ENCODE measurements at regions not wholly inside any gene's neighbourhood (a gene's known extent, or its start where the extent isn't known, plus 50 kb on each side); places are given as distances from the start of the nearest gene placed in this dataset.
"Not testable (repeated sequence)": the region's sequence is repeated elsewhere in the genome, so short reads cannot be mapped to it uniquely, and the experiment has no call there.

DNA sequence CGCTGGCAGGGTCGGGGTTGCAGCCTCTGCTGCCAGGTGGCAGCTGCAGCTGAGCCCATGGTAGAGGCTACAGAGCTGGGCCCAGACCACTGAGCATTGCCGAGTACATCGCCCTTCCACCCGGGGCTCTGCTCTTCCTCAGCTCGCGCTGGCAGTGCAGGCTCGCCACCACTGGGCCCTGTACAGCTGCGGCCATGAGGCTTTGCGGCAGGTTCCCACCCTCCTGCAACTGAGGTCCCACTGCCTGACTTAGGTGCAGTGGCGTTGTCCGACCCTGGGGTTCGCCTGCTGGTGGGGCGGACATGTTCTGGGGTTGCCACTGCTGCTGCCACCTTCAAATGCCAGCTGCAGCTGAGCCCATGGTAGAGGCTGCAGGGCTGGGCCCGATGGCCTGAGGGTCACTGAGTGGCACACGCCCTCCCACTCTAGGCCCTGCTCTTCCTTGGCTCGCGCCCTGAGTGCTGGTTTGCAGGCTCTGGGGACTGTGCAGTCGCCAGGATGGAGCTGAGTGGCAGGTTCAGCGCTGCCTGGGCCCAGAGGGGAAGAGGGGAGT, 359.8 kb downstream of the FOXD4L6 start:
- peak; percentile 3 for DNase-seq

DNA sequence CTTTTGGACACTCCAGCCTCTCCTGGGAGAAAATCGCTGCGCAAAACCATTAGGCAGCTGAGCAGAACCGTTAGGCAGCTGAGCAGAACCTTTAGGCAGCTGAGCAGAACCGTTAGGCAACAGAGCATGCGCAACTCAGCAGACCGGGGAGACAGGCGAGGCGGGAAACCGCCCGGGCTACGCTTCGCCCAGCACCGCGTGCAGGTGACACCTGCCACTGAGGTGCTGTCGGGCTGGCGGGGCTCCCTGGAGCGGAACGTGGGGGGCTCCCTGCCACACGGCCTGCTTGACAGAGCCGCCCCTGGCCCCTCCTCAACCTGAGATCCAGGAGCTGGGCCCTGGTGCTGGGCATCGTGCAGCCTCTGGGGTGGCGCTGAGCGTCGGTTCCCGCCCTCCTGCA, 360.3 kb downstream of the FOXD4L6 start:
- DNase-seq: not testable (repeated sequence)

DNA sequence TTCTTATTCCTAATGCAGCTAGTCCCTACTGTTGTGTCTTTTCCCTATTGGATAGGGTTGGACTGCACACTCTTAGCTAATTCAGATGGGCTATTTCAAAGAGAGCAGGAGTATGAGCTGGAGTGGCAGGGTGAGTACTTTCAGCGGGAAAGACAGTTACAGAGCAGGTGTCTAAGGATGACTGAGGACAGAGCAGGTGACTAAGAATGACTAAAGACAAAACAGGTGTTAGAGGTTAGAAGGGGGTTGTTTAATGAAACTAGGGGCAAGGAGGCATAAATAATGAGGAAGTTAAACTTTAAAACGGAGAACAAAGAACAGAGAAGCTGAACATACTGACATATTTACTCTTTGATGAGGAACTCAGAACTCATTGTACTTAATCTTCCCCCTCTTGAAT, 373.5 kb downstream of the FOXD4L6 start:
- DNase-seq: not testable (repeated sequence)

DNA sequence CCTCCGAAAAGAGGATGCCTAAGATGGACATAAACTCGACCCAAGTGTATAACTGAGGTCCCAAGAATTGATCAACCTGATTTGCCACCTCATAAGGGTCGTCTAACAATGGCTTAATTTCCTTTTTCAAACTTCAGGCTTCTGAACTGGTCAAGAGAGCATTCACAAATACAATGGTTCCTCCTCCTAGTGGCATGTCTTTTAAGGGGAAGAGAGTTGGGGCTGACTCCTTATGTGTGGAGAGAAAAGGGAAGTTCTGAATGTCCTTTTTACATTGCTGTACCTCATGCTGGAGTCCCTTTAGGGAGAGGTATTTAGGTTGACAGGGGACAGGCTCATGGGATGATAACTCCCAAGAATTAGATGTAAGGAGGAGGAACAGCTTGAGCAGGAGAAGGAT, 375.2 kb downstream of the FOXD4L6 start:
- not testable (repeated sequence) for DNase-seq

DNA sequence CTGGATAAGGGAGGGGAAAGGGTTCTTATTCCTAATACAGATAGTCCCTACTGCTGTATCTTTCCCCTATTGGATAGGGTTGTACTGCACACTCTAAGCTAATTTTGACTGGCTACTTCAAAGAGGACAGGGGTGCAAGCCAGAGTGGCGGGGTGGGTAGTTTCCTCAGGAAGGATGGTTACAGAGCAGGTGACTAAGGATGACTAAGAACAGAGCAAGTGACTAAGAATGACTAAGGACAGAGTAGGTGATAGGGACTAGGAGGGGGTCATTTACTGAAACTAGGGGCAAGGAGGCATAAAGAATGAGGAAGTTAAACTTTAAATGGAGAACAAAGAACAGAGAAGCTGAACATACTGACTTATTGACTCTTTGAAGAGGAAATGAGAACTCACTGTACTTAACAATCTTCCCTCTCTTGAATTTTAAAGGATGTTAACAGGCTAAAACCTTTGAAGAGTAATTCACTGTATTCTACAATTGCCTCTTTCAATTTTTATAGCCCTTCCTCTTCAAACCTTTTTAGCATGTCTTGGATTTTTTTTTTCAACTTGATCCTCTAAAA, 381.5 kb downstream of the FOXD4L6 start:
- DNase-seq: not testable (repeated sequence)
